ENCODE measurements at regions not wholly inside any gene's neighbourhood (a gene's known extent, or its start where the extent isn't known, plus 50 kb on each side); places are given as distances from the start of the nearest gene placed in this dataset.
"Not testable (repeated sequence)": the region's sequence is repeated elsewhere in the genome, so short reads cannot be mapped to it uniquely, and the experiment has no call there.

DNA sequence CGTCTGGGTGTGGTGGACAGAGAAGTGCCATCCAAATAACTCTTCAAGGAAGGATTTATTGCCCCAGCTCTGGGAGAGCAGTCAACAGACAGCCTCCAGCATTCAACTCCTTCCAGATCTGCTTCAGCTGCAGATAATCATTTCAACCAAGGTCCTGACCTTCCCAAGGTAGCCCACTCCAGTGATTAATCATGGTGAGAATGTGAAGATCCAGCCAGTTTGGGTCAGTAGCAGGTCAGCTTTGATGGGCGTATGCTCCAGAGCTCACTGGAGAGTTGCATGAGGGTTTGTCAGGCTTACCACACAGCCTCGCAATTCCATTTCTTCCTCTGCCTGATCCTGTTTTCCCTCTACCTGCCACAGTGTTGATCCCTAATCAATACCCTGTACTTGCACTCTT, 214.5 kb upstream of the ZRANB2 start:
- ChIA-PET POLR2A (ENCODE audit: unreplicated experiment) (no interaction called here), CTCF (no interaction called here)
- Histone ChIP-seq H3K27ac (no peak overlapping the region), H3F3A (ENCODE audit: insufficient read depth, low read depth) (no peaks in the 10 kb centered on the region), H3K4me3 (no peak overlapping the region), H3K4me1 (replicated peaks; ENCODE audit: insufficient read depth) (no peaks in the 10 kb centered on the region), H4K20me1 (ENCODE audit: insufficient read depth) (no peaks in the 10 kb centered on the region), H3K27me3 (ENCODE audit: insufficient read depth, low read depth) (no peaks in the 10 kb centered on the region), H2AFZ (no peak overlapping the region), H3K4me2 (no peak overlapping the region), H3K36me3 (ENCODE audit: low read depth) (no peaks in the 10 kb centered on the region), H3K9me3 (ENCODE audit: insufficient read depth, low read depth) (no peaks in the 10 kb centered on the region), H3K79me2 (ENCODE audit: low read depth) (no peaks in the 10 kb centered on the region), H3K9me2 (ENCODE audit: insufficient read depth) (no peaks in the 10 kb centered on the region; the same call in 1 of the 2 replicates)
- DNase-seq: no peak
- no TSS peak for BruUV-seq (replicated peaks)
- intact Hi-C loops (cut with micrococcal nuclease; ENCODE audit: unreplicated experiment): no loop called here
- TF ChIP-seq EZH2 (IDR thresholded peaks at IDR 0.05; ENCODE audit: low read depth): no peak
- TF ChIP-seq, protein P1, sequence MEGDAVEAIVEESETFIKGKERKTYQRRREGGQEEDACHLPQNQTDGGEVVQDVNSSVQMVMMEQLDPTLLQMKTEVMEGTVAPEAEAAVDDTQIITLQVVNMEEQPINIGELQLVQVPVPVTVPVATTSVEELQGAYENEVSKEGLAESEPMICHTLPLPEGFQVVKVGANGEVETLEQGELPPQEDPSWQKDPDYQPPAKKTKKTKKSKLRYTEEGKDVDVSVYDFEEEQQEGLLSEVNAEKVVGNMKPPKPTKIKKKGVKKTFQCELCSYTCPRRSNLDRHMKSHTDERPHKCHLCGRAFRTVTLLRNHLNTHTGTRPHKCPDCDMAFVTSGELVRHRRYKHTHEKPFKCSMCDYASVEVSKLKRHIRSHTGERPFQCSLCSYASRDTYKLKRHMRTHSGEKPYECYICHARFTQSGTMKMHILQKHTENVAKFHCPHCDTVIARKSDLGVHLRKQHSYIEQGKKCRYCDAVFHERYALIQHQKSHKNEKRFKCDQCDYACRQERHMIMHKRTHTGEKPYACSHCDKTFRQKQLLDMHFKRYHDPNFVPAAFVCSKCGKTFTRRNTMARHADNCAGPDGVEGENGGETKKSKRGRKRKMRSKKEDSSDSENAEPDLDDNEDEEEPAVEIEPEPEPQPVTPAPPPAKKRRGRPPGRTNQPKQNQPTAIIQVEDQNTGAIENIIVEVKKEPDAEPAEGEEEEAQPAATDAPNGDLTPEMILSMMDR (conservative IDR thresholded peaks at IDR 0.05): no peak

DNA sequence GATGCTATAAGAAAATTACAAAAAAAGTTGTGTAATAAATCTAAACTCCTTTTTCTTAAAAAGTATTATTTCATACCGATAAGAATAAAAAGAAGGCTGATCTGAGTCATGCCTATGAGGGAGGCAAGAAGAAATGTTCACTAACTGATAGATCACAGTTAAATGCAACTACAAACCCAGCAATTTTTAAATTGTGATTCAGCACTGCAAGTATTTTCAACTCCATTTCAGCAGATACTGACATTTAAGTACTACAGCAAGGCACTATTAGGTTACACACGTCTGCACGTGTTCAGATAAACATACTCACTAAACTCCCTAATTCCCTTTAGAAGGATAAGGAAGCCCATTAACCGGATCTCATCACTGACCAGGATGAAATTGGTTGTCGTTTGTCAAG, 213.3 kb upstream of the ZRANB2 start:
- POLR2A ChIA-PET (ENCODE audit: unreplicated experiment): no interaction called here
- H3K27ac ChIP-seq: no peak overlapping the region
- H2AFZ ChIP-seq: no peak overlapping the region
- H3K9me3 ChIP-seq (ENCODE audit: insufficient read depth, low read depth): no peaks in the 10 kb centered on the region
- H3K4me2 ChIP-seq: no peak overlapping the region
- CTCF ChIA-PET: no interaction called here
- H4K20me1 ChIP-seq (ENCODE audit: insufficient read depth): no peaks in the 10 kb centered on the region
- H3F3A ChIP-seq (ENCODE audit: insufficient read depth, low read depth): no peaks in the 10 kb centered on the region
- intact Hi-C loops (cut with micrococcal nuclease; ENCODE audit: unreplicated experiment): no loop called here
- TF ChIP-seq, protein P1 (conservative IDR thresholded peaks at IDR 0.05): no peak
- TF ChIP-seq EZH2 (IDR thresholded peaks at IDR 0.05; ENCODE audit: low read depth): no peak
- H3K4me3 ChIP-seq: no peak overlapping the region
- no peaks in the 10 kb centered on the region for H3K4me1 ChIP-seq (replicated peaks; ENCODE audit: insufficient read depth)
- DNase-seq: no peak
- H3K79me2 ChIP-seq (ENCODE audit: low read depth): no peaks in the 10 kb centered on the region
- no peaks in the 10 kb centered on the region for H3K27me3 ChIP-seq (ENCODE audit: insufficient read depth, low read depth)
- H3K9me2 ChIP-seq (ENCODE audit: insufficient read depth): no peaks in the 10 kb centered on the region
- no TSS peak for BruUV-seq (replicated peaks)
- H3K36me3 ChIP-seq (ENCODE audit: low read depth): no peaks in the 10 kb centered on the region

DNA sequence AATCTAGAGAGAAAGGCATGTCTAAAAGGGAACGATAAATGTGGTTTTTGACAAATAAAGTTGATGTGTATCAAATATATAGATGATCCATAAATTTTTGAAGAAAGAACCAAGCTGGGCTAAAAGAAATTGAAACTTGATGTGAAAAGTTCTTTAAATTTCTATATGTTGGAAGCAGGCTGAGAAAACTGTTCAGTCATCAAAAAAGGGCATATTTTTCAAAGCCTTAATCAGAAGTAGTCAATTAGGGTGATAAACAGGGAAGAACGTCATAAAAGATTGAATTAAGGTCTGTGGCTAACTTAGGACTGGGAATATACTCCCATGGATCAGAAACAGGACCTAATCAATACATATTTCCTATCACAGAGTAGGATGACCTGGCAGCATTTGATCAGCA, 211.4 kb upstream of the ZRANB2 start:
- no peaks in the 10 kb centered on the region for H3K9me2 ChIP-seq (ENCODE audit: insufficient read depth)
- H3K79me2 ChIP-seq (ENCODE audit: low read depth): no peaks in the 10 kb centered on the region
- no peak overlapping the region for H3K4me3 ChIP-seq
- no peaks in the 10 kb centered on the region for H3F3A ChIP-seq (ENCODE audit: insufficient read depth, low read depth)
- no peaks in the 10 kb centered on the region for H3K27me3 ChIP-seq (ENCODE audit: insufficient read depth, low read depth)
- intact Hi-C loops (cut with micrococcal nuclease; ENCODE audit: unreplicated experiment): no loop called here
- no peaks in the 10 kb centered on the region for H3K9me3 ChIP-seq (ENCODE audit: insufficient read depth, low read depth)
- ChIA-PET CTCF (no interaction called here), POLR2A (ENCODE audit: unreplicated experiment) (no interaction called here)
- BruUV-seq (replicated peaks): no TSS peak
- no peak overlapping the region for H2AFZ ChIP-seq
- H4K20me1 ChIP-seq (ENCODE audit: insufficient read depth): no peaks in the 10 kb centered on the region
- H3K27ac ChIP-seq: no peak overlapping the region
- DNase-seq: no peak
- no peak overlapping the region for H3K4me2 ChIP-seq
- no peak for TF ChIP-seq EZH2 (IDR thresholded peaks at IDR 0.05; ENCODE audit: low read depth)
- TF ChIP-seq, protein P1 (conservative IDR thresholded peaks at IDR 0.05): no peak
- H3K36me3 ChIP-seq (ENCODE audit: low read depth): no peaks in the 10 kb centered on the region
- H3K4me1 ChIP-seq (replicated peaks; ENCODE audit: insufficient read depth): no peaks in the 10 kb centered on the region

DNA sequence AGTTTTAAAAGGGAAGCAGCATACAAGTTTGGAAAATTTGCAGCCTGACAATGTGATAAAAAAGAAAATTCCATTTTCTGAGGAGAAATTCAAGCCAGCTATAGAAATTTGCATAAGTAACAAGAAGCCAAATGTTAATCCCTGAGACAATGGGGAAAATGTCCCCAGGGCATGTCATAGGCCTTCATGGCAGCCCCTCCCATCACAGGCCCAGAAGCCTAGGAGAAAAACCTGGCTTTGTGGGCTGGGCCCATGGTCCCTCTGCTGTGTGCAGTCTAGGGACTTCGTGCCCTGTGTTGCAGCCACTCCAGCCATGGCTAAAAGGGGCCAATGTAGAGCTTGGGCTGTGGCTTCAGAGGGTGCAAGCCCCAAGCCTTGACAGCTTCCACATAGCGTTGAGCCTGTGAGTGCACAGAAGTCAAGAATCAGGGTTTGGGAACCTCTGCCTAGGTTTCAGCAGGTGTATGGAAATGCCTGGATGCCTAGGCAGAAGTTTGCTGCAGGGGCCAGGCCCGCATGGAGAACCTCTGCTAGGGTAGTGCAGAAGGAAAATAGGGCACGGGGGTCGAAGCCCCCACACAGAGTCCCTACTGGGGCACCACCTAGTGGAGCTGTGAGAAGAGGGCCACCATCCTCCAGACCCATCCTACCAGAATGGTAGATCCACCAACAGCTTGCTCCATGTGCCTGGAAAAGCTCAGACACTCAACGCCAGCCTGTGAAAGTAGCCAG, 209.8 kb upstream of the ZRANB2 start:
- H4K20me1 ChIP-seq (ENCODE audit: insufficient read depth); CTCF ChIA-PET; DNase-seq; H3K79me2 ChIP-seq (ENCODE audit: low read depth); H3K27me3 ChIP-seq (ENCODE audit: insufficient read depth, low read depth); intact Hi-C loops (cut with micrococcal nuclease; ENCODE audit: unreplicated experiment); H3K4me1 ChIP-seq (replicated peaks; ENCODE audit: insufficient read depth); H3F3A ChIP-seq (ENCODE audit: insufficient read depth, low read depth); H3K27ac ChIP-seq; H3K4me2 ChIP-seq; H3K36me3 ChIP-seq (ENCODE audit: low read depth); H3K9me2 ChIP-seq (ENCODE audit: insufficient read depth); H2AFZ ChIP-seq; POLR2A ChIA-PET (ENCODE audit: unreplicated experiment); H3K9me3 ChIP-seq (ENCODE audit: insufficient read depth, low read depth); H3K4me3 ChIP-seq; BruUV-seq (replicated peaks): not testable (repeated sequence)

All from PC-9 (cell line).